HG02642 (cell line): ENCODE measurements at regions not wholly inside any gene's neighbourhood (a gene's known extent, or its start where the extent isn't known, plus 50 kb on each side); places are given as distances from the start of the nearest gene placed in this dataset.

Experiments used
- ATAC-seq: cut with Tn5 transposase; IDR thresholded peaks from one replicate; pipeline ENCODE4 v1.9.1; 2021; ENCODE audit warnings: mild to moderate bottlenecking; ENCODE audit not compliant: unreplicated experiment, poor library complexity

- ATAC-seq, result no peak
Measured at GRCh38 chr13:47639738-47640447, 361.2 kb downstream of the SUCLA2 start.

- no peak for ATAC-seq
Measured at GRCh38 chr13:47638627-47639026, 362.4 kb downstream of the SUCLA2 start.

GRCh38 chr13:47632311-47632710 lies 368.8 kb downstream of the SUCLA2 start:
- no peak for ATAC-seq

- no peak for ATAC-seq
Measured at GRCh38 chr13:47628666-47629065, 372.4 kb downstream of the SUCLA2 start.

- ATAC-seq, result no peak
Measured at GRCh38 chr13:47623862-47624261, 377.2 kb downstream of the SUCLA2 start.

GRCh38 chr13:47621931-47622330 lies 379.1 kb downstream of the SUCLA2 start:
- ATAC-seq, result no peak

- no peak for ATAC-seq
Measured at GRCh38 chr13:47611664-47612288, 389.3 kb downstream of the SUCLA2 start.

- ATAC-seq, result no peak
Measured at GRCh38 chr13:47610687-47611086, 390.4 kb downstream of the SUCLA2 start.

- ATAC-seq, result no peak
Measured at GRCh38 chr13:47603365-47603764, 397.7 kb downstream of the SUCLA2 start.

- ATAC-seq, result no peak
Measured at GRCh38 chr13:47598340-47598911, 402.6 kb downstream of the SUCLA2 start.

GRCh38 chr13:47594833-47595232 lies 406.2 kb downstream of the SUCLA2 start:
- no peak for ATAC-seq

- ATAC-seq, result no peak
Measured at GRCh38 chr13:47592256-47592655, 408.8 kb downstream of the SUCLA2 start.

GRCh38 chr13:47588676-47589075 lies 412.4 kb downstream of the SUCLA2 start:
- ATAC-seq, result no peak

- no peak for ATAC-seq
Measured at GRCh38 chr13:47572375-47572774, 428.7 kb downstream of the SUCLA2 start.

- no peak for ATAC-seq
Measured at GRCh38 chr13:47564041-47564440, 437.0 kb downstream of the SUCLA2 start.

- ATAC-seq, result no peak
Measured at GRCh38 chr13:47556703-47557102, 444.4 kb downstream of the SUCLA2 start.

- no peak for ATAC-seq
Measured at GRCh38 chr13:47555235-47555634, 445.8 kb downstream of the SUCLA2 start.

- ATAC-seq, result no peak
Measured at GRCh38 chr13:47553329-47553977, 447.6 kb downstream of the SUCLA2 start.

GRCh38 chr13:47549219-47549752 lies 451.8 kb downstream of the SUCLA2 start:
- no peak for ATAC-seq

GRCh38 chr13:47548294-47548840 lies 452.7 kb downstream of the SUCLA2 start:
- ATAC-seq, result no peak
